Panc1 (cell line): ENCODE measurements at regions not wholly inside any gene's neighbourhood (a gene's known extent, or its start where the extent isn't known, plus 50 kb on each side); places are given as distances from the start of the nearest gene placed in this dataset.

Source experiments
- ATAC-seq: fragments of 200-7000 bp; cut with Tn5 transposase; 2 replicates; pipeline ENCODE4 v1.9.1; 2020; ENCODE audit warnings: mild to moderate bottlenecking, moderate library complexity
- BruUV-seq: library from RNA; stranded (reverse); fragments of 400-500 nt; replicated peaks from 2 replicates; lab custom pipeline; 2021; lab: Mats Ljungman, UMichigan
- CTCF ChIA-PET: fragments of 300-600 bp; sonication (Branson Sonifier 250); formaldehyde crosslinking; loops from one replicate; lab custom pipeline; 2022; ENCODE audit warnings: antibody characterized with exemption; lab: Charles Lee
- POLR2A ChIA-PET: fragments of 300-600 bp; sonication (Branson Sonifier 250); formaldehyde crosslinking; loops from one replicate; lab custom pipeline; 2022; ENCODE audit warnings: antibody characterized with exemption; lab: Charles Lee
- DNase-seq: peaks from one replicate; pipeline ENCODE4 v3.0.0-alpha.2; 2010; ENCODE audit warnings: low read depth, low spot score
- H3K27ac ChIP-seq: 2 replicates; pipeline ENCODE4 v1.5.1; 2011; ENCODE audit warnings: mild to moderate bottlenecking, low read length, inconsistent platforms
- H3K27me3 ChIP-seq: fragments of 200-500 bp; sonication (Bioruptor generic); 2 replicates; pipeline ENCODE4 v1.6.0; 2014; ENCODE audit warnings: low read length, inconsistent platforms; ENCODE audit not compliant: control insufficient read depth, insufficient read depth
- H3K36me3 ChIP-seq: fragments of 200-500 bp; sonication (Bioruptor generic); 2 replicates; pipeline ENCODE4 v1.5.1; 2014; ENCODE audit warnings: inconsistent platforms, mild to moderate bottlenecking, low read length, moderate library complexity; ENCODE audit not compliant: control insufficient read depth, insufficient read depth
- H3K4me1 ChIP-seq: 2 replicates; pipeline ENCODE4 v1.5.1; 2011; ENCODE audit warnings: inconsistent platforms, mild to moderate bottlenecking, low read length, moderate library complexity; ENCODE audit not compliant: control insufficient read depth, insufficient read depth
- H3K4me3 ChIP-seq, 2 experiments: 2 replicates each; pipeline ENCODE4 v1.5.1; 2011 to 2012; ENCODE audit warnings: low read depth in 2 of 2, low read length in 2 of 2, mild to moderate bottlenecking in 2 of 2, inconsistent platforms in 1 of 2, moderate library complexity in 1 of 2
- H3K9me3 ChIP-seq: fragments of 200-500 bp; sonication (Bioruptor generic); 2 replicates; pipeline ENCODE4 v1.5.1; 2014; ENCODE audit warnings: low read depth, mild to moderate bottlenecking, inconsistent platforms, low read length, moderate library complexity; ENCODE audit not compliant: control insufficient read depth, insufficient read depth
- POLR2AphosphoS5 ChIP-seq: IDR thresholded peaks from 2 replicates; pipeline ENCODE4 v1.6.1; 2012; ENCODE audit warnings: mild to moderate bottlenecking, low read depth, low read length, moderate library complexity
- SIN3A ChIP-seq: IDR thresholded peaks from 2 replicates; pipeline ENCODE4 v1.6.1; 2012; ENCODE audit warnings: low read depth, mild to moderate bottlenecking, low read length, moderate library complexity, borderline replicate concordance; ENCODE audit not compliant: insufficient read depth
- TCF7L2 ChIP-seq: IDR thresholded peaks from 2 replicates; pipeline ENCODE4 v1.6.1; 2011; ENCODE audit warnings: mild to moderate bottlenecking, low read depth, low read length, inconsistent platforms
- in situ Hi-C: cut with HindIII; loops from 2 replicates; pipeline ENCODE4 v1.10.0; 2016; ENCODE audit warnings: low sequenced_read_pairs, low pct_unique_long_range_greater_than_20kb
- intact Hi-C: fragments of 100-400 bp; cut with micrococcal nuclease; formaldehyde crosslinking; loops from one replicate; pipeline ENCODE4 v1.10.0; 2022; ENCODE audit not compliant: unreplicated experiment
- TF ChIP-seq, protein P1 (sequence below), 2 experiments: IDR thresholded peaks; 2 replicates each; pipeline ENCODE4 v1.6.1; 2011 to 2012; ENCODE audit warnings: low read depth in 2 of 2, control low read depth in 1 of 2, low read length in 1 of 2, mild to moderate bottlenecking in 1 of 2, moderate library complexity in 1 of 2; ENCODE audit not compliant: insufficient read depth in 1 of 2
- TF ChIP-seq, protein P2 (sequence below): fragments of 450-650 bp; IDR thresholded peaks from 2 replicates; pipeline ENCODE4 v1.5.1; 2017; ENCODE audit warnings: mild to moderate bottlenecking

- no peak overlapping the region for H3K4me3 ChIP-seq
- no peak for ATAC-seq
- no peak for DNase-seq
- H3K27ac ChIP-seq: no peak overlapping the region
- no peaks in the 10 kb centered on the region for H3K27me3 ChIP-seq
- TF ChIP-seq, protein P1, sequence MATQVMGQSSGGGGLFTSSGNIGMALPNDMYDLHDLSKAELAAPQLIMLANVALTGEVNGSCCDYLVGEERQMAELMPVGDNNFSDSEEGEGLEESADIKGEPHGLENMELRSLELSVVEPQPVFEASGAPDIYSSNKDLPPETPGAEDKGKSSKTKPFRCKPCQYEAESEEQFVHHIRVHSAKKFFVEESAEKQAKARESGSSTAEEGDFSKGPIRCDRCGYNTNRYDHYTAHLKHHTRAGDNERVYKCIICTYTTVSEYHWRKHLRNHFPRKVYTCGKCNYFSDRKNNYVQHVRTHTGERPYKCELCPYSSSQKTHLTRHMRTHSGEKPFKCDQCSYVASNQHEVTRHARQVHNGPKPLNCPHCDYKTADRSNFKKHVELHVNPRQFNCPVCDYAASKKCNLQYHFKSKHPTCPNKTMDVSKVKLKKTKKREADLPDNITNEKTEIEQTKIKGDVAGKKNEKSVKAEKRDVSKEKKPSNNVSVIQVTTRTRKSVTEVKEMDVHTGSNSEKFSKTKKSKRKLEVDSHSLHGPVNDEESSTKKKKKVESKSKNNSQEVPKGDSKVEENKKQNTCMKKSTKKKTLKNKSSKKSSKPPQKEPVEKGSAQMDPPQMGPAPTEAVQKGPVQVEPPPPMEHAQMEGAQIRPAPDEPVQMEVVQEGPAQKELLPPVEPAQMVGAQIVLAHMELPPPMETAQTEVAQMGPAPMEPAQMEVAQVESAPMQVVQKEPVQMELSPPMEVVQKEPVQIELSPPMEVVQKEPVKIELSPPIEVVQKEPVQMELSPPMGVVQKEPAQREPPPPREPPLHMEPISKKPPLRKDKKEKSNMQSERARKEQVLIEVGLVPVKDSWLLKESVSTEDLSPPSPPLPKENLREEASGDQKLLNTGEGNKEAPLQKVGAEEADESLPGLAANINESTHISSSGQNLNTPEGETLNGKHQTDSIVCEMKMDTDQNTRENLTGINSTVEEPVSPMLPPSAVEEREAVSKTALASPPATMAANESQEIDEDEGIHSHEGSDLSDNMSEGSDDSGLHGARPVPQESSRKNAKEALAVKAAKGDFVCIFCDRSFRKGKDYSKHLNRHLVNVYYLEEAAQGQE (IDR thresholded peaks at IDR 0.05; ENCODE audit: insufficient read depth in 1 of 2, low read depth in 2 of 2, low read length in 1 of 2): no peak
- TF ChIP-seq, protein P2, sequence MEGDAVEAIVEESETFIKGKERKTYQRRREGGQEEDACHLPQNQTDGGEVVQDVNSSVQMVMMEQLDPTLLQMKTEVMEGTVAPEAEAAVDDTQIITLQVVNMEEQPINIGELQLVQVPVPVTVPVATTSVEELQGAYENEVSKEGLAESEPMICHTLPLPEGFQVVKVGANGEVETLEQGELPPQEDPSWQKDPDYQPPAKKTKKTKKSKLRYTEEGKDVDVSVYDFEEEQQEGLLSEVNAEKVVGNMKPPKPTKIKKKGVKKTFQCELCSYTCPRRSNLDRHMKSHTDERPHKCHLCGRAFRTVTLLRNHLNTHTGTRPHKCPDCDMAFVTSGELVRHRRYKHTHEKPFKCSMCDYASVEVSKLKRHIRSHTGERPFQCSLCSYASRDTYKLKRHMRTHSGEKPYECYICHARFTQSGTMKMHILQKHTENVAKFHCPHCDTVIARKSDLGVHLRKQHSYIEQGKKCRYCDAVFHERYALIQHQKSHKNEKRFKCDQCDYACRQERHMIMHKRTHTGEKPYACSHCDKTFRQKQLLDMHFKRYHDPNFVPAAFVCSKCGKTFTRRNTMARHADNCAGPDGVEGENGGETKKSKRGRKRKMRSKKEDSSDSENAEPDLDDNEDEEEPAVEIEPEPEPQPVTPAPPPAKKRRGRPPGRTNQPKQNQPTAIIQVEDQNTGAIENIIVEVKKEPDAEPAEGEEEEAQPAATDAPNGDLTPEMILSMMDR: no peak
- TF ChIP-seq SIN3A (no peak), POLR2AphosphoS5 (no peak), TCF7L2 (no peak)
- no peaks in the 10 kb centered on the region for H3K4me1 ChIP-seq
- intact Hi-C loops (no loop called here), in situ Hi-C loops (no loop called here)
- no peaks in the 10 kb centered on the region for H3K36me3 ChIP-seq
- BruUV-seq: no TSS peak
- ChIA-PET POLR2A (no interaction called here), CTCF (no interaction called here)
- no peaks in the 10 kb centered on the region for H3K9me3 ChIP-seq
These were observed 1334.1 kb downstream of the EFNB2 start for GRCh38 chr13:105201351-105201750.

- Histone ChIP-seq H3K4me3 (no peak overlapping the region), H3K9me3 (no peaks in the 10 kb centered on the region), H3K27me3 (no peaks in the 10 kb centered on the region), H3K27ac (no peak overlapping the region), H3K4me1 (no peaks in the 10 kb centered on the region), H3K36me3 (no peaks in the 10 kb centered on the region)
- ChIA-PET CTCF (no interaction called here), POLR2A (no interaction called here)
- no TSS peak for BruUV-seq
- in situ Hi-C loops: no loop called here
- ATAC-seq (no peak), DNase-seq (no peak)
- TF ChIP-seq SIN3A (no peak), TCF7L2 (no peak), POLR2AphosphoS5 (no peak)
- TF ChIP-seq, protein P2: no peak
- TF ChIP-seq, protein P1 (IDR thresholded peaks at IDR 0.05; ENCODE audit: insufficient read depth in 1 of 2, low read depth in 2 of 2, low read length in 1 of 2): no peak
- intact Hi-C loops: no loop called here
These were observed 1335.3 kb downstream of the EFNB2 start for GRCh38 chr13:105200181-105200580.
